Heart right ventricle (tissue), 16 donors: ENCODE measurements at regions not wholly inside any gene's neighbourhood (a gene's known extent, or its start where the extent isn't known, plus 50 kb on each side); places are given as distances from the start of the nearest gene placed in this dataset.

Source experiments
- ATAC-seq, 8 donors: fragments of 200-7000 bp; cut with Tn5 transposase; one replicate each; pipeline ENCODE4 v1.9.1; 2020; ENCODE audit warnings: mild to moderate bottlenecking in 8 of 8, moderate library complexity in 8 of 8, moderate number of reproducible peaks in 1 of 8
- DNase-seq, 2 donors: peaks; one replicate each; pipeline ENCODE4 v3.0.0-alpha.2; 2020
- H3K27ac ChIP-seq, 10 donors: fragments of 200-600 bp; sonication (generic) in 2 of 10; one replicate each; pipeline versions ENCODE4 v1.5.0 to v1.8.0; 2020 to 2022; ENCODE audit warnings: mild to moderate bottlenecking in 3 of 10
- H3K27me3 ChIP-seq, 7 donors: fragments of 200-600 bp; one replicate each; pipeline ENCODE4 v1.8.0; 2021 to 2022; ENCODE audit warnings: mild to moderate bottlenecking in 2 of 7
- H3K36me3 ChIP-seq, 9 donors: fragments of 200-600 bp; sonication (generic) in 1 of 9; one replicate each; pipeline versions ENCODE4 v1.5.0 to v1.8.0; 2020 to 2022; ENCODE audit warnings: mild to moderate bottlenecking in 2 of 9
- H3K4me1 ChIP-seq, 9 donors: fragments of 200-600 bp; sonication (generic) in 1 of 9; one replicate each; pipeline versions ENCODE4 v1.5.0 to v1.8.0; 2020 to 2022; ENCODE audit warnings: mild to moderate bottlenecking in 4 of 9
- H3K4me3 ChIP-seq, 10 donors: fragments of 200-600 bp; sonication (generic) in 2 of 10; one replicate each; pipeline versions ENCODE4 v1.5.0 to v1.8.0; 2020 to 2022; ENCODE audit warnings: mild to moderate bottlenecking in 7 of 10, moderate library complexity in 2 of 10
- H3K9me3 ChIP-seq, 11 donors: fragments of 200-600 bp in 10 of 11; sonication (generic) in 2 of 11; one replicate each; pipeline versions ENCODE4 v1.5.0 to v1.8.0; 2013 to 2022; ENCODE audit warnings: mild to moderate bottlenecking in 2 of 11, control low read depth in 1 of 11, moderate library complexity in 1 of 11
- CTCF ChIP-seq, 9 donors: fragments of 200-600 bp; sonication (generic) in 2 of 9; IDR thresholded peaks; one replicate each; pipeline versions ENCODE4 v1.5.0 to v1.8.0; 2021 to 2022; ENCODE audit warnings: antibody characterized with exemption in 9 of 9, mild to moderate bottlenecking in 5 of 9, moderate library complexity in 1 of 9
- WGBS, 2 donors: extraction: QIAGEN DNeasy Blood & Tissue Kit; methylation state at CpG; one replicate each; pipeline ENCODE4 v1.1.7; 2013; ENCODE audit warnings: inconsistent platforms in 1 of 2; 5-methylcytosine and 5-hydroxymethylcytosine counted together
- intact Hi-C, 10 donors: fragments of 100-400 bp; cut with DNase I; formaldehyde crosslinking; loops; one replicate each; pipeline versions ENCODE4 v1.11.1 to v1.14.2; 2022
- donor health status: Arrhythmogenic right ventricular cardiomyopathy.
- donor health status: ischemic (EF 13 %, LVEDD 7.1; RV severe dilation, severe dysfunction).
- donor health status: healthy with polysubstance abuse.
- donor health status: DM: no; HTN: yes; CAD: no.
- donor health status: DM: no; HTN: no; CAD: no.
- donor health status: ischemic (EF 25% LVEDD 6.9; RV normal size, moderate dysfunction).
- donor health status: ischemic (EF 25% LVEDD 5.7; RV mildly dilated, moderate dysfunction).
- donor health status: healthy.
- donor health status: DM: yes; HTN: yes; CAD: no.
- donor health status: Ischemic cardiomyopathy.
- donor health status: ischemic (EF 35%, LVEDD 5.7; RV mildly dilated, moderate dysfunction).
- donor health status: nonischemic (EF 11% LVEDD 7.7; RV severe dilation, severe dysfunction).
- donor health status: DM: yes; HTN: yes; CAD: no.
- donor health status: PGD.
- donor health status: ischemic (EF 29% LVEDD 5.4; RV normal size, mild dysfunction).
- donor health status: nonischemic (EF 23%, LVEDD 6.1; RV moderate dilation, normal function).

- no peak for DNase-seq
- H3K27ac ChIP-seq: no peak overlapping the region
- H3K27me3 ChIP-seq: no peaks in the 10 kb centered on the region
- no peak overlapping the region for H3K4me3 ChIP-seq
- H3K36me3 ChIP-seq: no peaks in the 10 kb centered on the region
- no peak for ATAC-seq
- intact Hi-C loops: loop anchor here in 1 of 10 donors (10.0 kb wide), 1 partner anchor 50 kb away; no protein-coding TSS in a partner anchor
- H3K9me3 ChIP-seq: peaks cover 0 to 7% (median 0%) of the 10 kb centered on the region in 11 donors
- 62 to 64% methylated on average over 3 of the region's 3 CpGs for WGBS, 2 donors
- no peak for TF ChIP-seq CTCF (IDR thresholded peaks at IDR 0.05)
- no peaks in the 10 kb centered on the region for H3K4me1 ChIP-seq
Observed at GRCh38 chr18:39494211-39494896, 1928.8 kb upstream of the CELF4 start.

- WGBS, 2 donors: 76 to 82% methylated on average over 2 of the region's 2 CpGs
- intact Hi-C loops: loop anchor here in 1 of 10 donors (10.0 kb wide), 1 partner anchor 47 kb away; no protein-coding TSS in a partner anchor
- H3K27ac ChIP-seq: no peak overlapping the region
- H3K9me3 ChIP-seq: peaks cover 0 to 7% (median 0%) of the 10 kb centered on the region in 11 donors
- H3K36me3 ChIP-seq: no peaks in the 10 kb centered on the region
- no peak overlapping the region for H3K4me3 ChIP-seq
- TF ChIP-seq CTCF (IDR thresholded peaks at IDR 0.05): no peak
- no peak for DNase-seq
- H3K27me3 ChIP-seq: no peaks in the 10 kb centered on the region
- no peaks in the 10 kb centered on the region for H3K4me1 ChIP-seq
- ATAC-seq: no peak
Observed at GRCh38 chr18:39491408-39491807, 1925.8 kb upstream of the CELF4 start.

- peaks cover 0 to 7% (median 0%) of the 10 kb centered on the region in 11 donors for H3K9me3 ChIP-seq
- no peaks in the 10 kb centered on the region for H3K4me1 ChIP-seq
- H3K27ac ChIP-seq: no peak overlapping the region
- H3K27me3 ChIP-seq: no peaks in the 10 kb centered on the region
- no peak overlapping the region for H3K4me3 ChIP-seq
- no peak for TF ChIP-seq CTCF (IDR thresholded peaks at IDR 0.05)
- DNase-seq (no peak), ATAC-seq (no peak)
- intact Hi-C loops: no loop called here
- WGBS, 2 donors: 38 to 54% methylated on average over 1 of the region's 1 CpG
- H3K36me3 ChIP-seq: no peaks in the 10 kb centered on the region
Observed at GRCh38 chr18:39489431-39489830, 1923.8 kb upstream of the CELF4 start.

GRCh38 chr18:39487932-39488331, 1922.3 kb upstream of the CELF4 start:
- 74 to 94% methylated on average over 3 of the region's 3 CpGs for WGBS, 2 donors
- ATAC-seq: no peak

More at GRCh38 chr18:39487932-39488331, 1922.3 kb upstream of the CELF4 start:
- Histone ChIP-seq H3K27me3 (no peaks in the 10 kb centered on the region), H3K9me3 (peaks cover 0 to 7% (median 0%) of the 10 kb centered on the region in 11 donors), H3K27ac (no peak overlapping the region), H3K4me1 (no peaks in the 10 kb centered on the region), H3K4me3 (no peak overlapping the region), H3K36me3 (no peaks in the 10 kb centered on the region)
- intact Hi-C loops: no loop called here
- TF ChIP-seq CTCF (IDR thresholded peaks at IDR 0.05): no peak
- no peak for DNase-seq
